ENCODE measurements at regions not wholly inside any gene's neighbourhood (a gene's known extent, or its start where the extent isn't known, plus 50 kb on each side); places are given as distances from the start of the nearest gene placed in this dataset.

DNA sequence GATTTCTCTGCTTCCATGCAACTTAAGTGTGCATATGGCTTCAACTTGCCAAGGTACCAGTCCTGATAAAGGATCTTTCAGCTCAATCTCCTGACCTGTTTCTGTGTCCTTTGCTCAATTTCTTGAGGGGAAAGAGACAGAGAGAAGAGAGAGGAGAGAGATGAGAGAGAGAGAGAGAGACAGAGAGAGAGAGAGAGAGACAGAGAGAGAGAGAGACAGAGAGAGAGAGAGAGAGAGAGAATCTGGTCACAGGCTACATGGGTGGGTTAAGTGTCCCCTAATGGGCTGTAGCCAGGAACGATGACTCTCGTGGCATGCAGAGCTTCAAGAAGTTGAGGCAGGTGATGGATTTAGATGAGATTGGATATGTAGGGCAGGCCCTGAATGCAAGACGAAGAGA, 335.2 kb upstream of the PRKCQ start:
- dilution Hi-C loops (cut with MboI; ENCODE audit: extremely low pct_ligation_motif_present, low sequenced_read_pairs), result no loop called here
- intact Hi-C loops (cut with micrococcal nuclease), result no loop called here
- FAIRE-seq, result no peak
- no peak overlapping the region for H3K4me2 ChIP-seq (ENCODE audit: insufficient read depth, low read length)
- ChIA-PET POLR2A (no interaction called here), CTCF (no interaction called here)
- no peaks in the 10 kb centered on the region for H3K9me1 ChIP-seq (replicated peaks; ENCODE audit: control insufficient read depth, extremely low read depth, insufficient read depth, low read length)
- H3K9me3 ChIP-seq (replicated peaks; ENCODE audit: control insufficient read depth, insufficient read depth, low read length), result no peaks in the 10 kb centered on the region
- no peak for DNase-seq (ENCODE audit: low read depth, low spot score)
- no TSS peak for BruUV-seq (replicated peaks)
- H3K27me3 ChIP-seq (ENCODE audit: control insufficient read depth in 2 of 2, insufficient read depth in 2 of 2, low read length in 2 of 2), result no peaks in the 10 kb centered on the region
- H3K79me2 ChIP-seq (ENCODE audit: control insufficient read depth, insufficient read depth, low read length), result no peaks in the 10 kb centered on the region
- H3K4me1 ChIP-seq (ENCODE audit: control insufficient read depth, extremely low read depth, insufficient read depth, low read length), result no peaks in the 10 kb centered on the region
- no peak overlapping the region for H2AFZ ChIP-seq (ENCODE audit: low read depth, low read length)
- H3K27ac ChIP-seq (ENCODE audit: insufficient read depth, low read depth, low read length), result no peak overlapping the region
- TF ChIP-seq GATA2 (IDR thresholded peaks at IDR 0.05; ENCODE audit: insufficient read depth, insufficient read length, low read depth, low read length), result no peak
- TF ChIP-seq FOS (IDR thresholded peaks at IDR 0.05; ENCODE audit: borderline replicate concordance, insufficient read depth, low read length), result no peak
- TF ChIP-seq CTCF (IDR thresholded peaks at IDR 0.05; ENCODE audit: extremely low read depth in 1 of 2, insufficient read depth in 1 of 2, low read depth in 1 of 2, low read length in 2 of 2), result no peak
- TF ChIP-seq EZH2 (IDR thresholded peaks at IDR 0.05; ENCODE audit: borderline replicate concordance, low read depth, low read length, severe bottlenecking), result no peak
- TF ChIP-seq POLR2AphosphoS5 (IDR thresholded peaks at IDR 0.05; ENCODE audit: insufficient read depth, low read depth, low read length), result no peak
- TF ChIP-seq JUN (IDR thresholded peaks at IDR 0.05; ENCODE audit: borderline replicate concordance, insufficient read depth, insufficient read length, low read depth), result no peak
- no peak for TF ChIP-seq MYC (IDR thresholded peaks at IDR 0.05; ENCODE audit: low read depth, low read length)
- no peak for TF ChIP-seq POLR2A (IDR thresholded peaks at IDR 0.05; ENCODE audit: low read depth, low read length)
- TF ChIP-seq, protein P1, sequence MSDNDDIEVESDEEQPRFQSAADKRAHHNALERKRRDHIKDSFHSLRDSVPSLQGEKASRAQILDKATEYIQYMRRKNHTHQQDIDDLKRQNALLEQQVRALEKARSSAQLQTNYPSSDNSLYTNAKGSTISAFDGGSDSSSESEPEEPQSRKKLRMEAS (IDR thresholded peaks at IDR 0.05; ENCODE audit: insufficient read depth, insufficient read length), result no peak
- no peak overlapping the region for H3K4me3 ChIP-seq (replicated peaks in 1 of 3; ENCODE audit: insufficient read depth in 1 of 3, low read depth in 1 of 3, low read length in 3 of 3)
- H4K20me1 ChIP-seq (replicated peaks; ENCODE audit: control insufficient read depth, extremely low read depth, insufficient read depth, low read length), result no peaks in the 10 kb centered on the region
- no peak overlapping the region for H3K9ac ChIP-seq (replicated peaks; ENCODE audit: extremely low read depth, insufficient read depth, low read length)
- H3K36me3 ChIP-seq (ENCODE audit: control insufficient read depth in 2 of 2, extremely low read depth in 1 of 2, insufficient read depth in 2 of 2, low read length in 2 of 2), result no peaks in the 10 kb centered on the region
